ENCODE measurements at regions not wholly inside any gene's neighbourhood (a gene's known extent, or its start where the extent isn't known, plus 50 kb on each side); places are given as distances from the start of the nearest gene placed in this dataset.

DNA sequence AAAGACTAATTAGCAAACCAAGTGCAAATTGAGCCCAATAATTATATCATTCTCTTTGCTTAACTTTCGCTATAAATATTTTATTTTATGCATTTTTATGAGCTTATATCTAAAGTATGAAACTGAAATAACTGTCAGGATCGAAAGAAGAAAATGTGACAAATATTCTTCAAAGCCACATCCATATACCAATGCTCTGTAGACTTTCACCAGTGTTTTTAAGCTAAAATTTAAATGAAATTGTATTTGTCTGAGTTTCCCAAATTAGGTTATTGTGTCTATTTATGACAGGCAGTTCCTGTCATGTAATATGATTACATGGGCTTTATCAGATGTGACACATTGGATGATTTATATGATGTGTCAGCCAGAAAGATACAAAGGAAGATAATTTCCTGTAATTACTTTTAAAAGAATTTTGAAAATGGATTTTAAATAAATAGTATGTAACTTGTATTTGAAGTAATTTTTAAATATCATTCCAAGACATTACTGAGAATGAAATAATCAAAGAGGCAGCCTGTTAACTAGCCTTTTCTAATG, 317.9 kb upstream of the KLF6 start:
- Histone ChIP-seq H3K27ac (ENCODE audit: low read length) (no peak overlapping the region), H3K36me3 (ENCODE audit: control insufficient read depth, insufficient read depth, low read length) (no peaks in the 10 kb centered on the region), H3K4me1 (ENCODE audit: control insufficient read depth, insufficient read depth, low read length) (no peaks in the 10 kb centered on the region), H3K9me3 (ENCODE audit: control insufficient read depth, insufficient read depth, low read length) (peaks cover 2% of the 10 kb centered on the region; the same call in 1 of the 2 replicates), H3K4me3 (ENCODE audit: low read length) (no peak overlapping the region), H3K27me3 (ENCODE audit: control insufficient read depth, insufficient read depth, low read length) (no peaks in the 10 kb centered on the region)
- DNase-seq (ENCODE audit: low read depth, low spot score) = no peak
- no CpG with 5 or more reads among the region's 2 CpGs for WGBS (ENCODE audit: insufficient coverage, insufficient read length)

DNA sequence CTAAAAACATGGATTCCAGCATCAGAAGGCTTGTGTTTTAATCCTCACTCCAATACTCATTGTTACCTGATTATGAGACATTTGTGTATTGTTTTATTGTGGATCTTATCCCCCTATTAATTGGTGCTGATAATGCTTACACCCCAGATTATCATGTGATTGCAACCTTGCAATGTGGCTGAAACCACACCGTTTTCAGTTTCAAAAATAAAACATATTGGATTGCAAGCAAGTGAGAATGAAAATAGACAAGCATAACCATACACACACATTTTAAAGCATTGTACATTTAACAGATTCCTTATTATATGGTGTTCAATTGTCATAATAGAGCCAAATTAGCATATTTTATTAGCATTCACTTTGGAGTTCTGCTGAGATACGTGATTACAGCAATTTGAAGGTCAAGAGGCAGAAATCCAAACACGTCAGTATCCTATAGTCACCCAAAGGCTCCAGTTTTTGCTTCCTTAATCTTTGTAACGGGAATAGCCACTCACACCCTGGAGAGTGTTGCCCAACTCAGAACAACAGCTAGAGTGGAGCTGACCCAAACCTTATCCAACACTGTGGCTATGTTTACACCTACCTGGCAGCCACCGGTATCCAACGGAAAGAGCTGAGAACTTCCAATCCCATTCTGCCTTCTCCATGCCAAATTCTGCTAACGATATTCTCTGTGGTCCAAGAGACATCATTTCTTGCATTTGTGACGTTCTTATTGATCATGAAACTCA, 317.1 kb upstream of the KLF6 start:
- Histone ChIP-seq H3K9me3 (ENCODE audit: control insufficient read depth, insufficient read depth, low read length) (peaks cover 2% of the 10 kb centered on the region; the same call in 1 of the 2 replicates), H3K4me1 (ENCODE audit: control insufficient read depth, insufficient read depth, low read length) (no peaks in the 10 kb centered on the region), H3K27me3 (ENCODE audit: control insufficient read depth, insufficient read depth, low read length) (no peaks in the 10 kb centered on the region), H3K4me3 (ENCODE audit: low read length) (no peak overlapping the region), H3K27ac (ENCODE audit: low read length) (no peak overlapping the region), H3K36me3 (ENCODE audit: control insufficient read depth, insufficient read depth, low read length) (no peaks in the 10 kb centered on the region)
- DNase-seq (ENCODE audit: low read depth, low spot score) = no peak
- WGBS (ENCODE audit: insufficient coverage, insufficient read length) = no CpG with 5 or more reads among the region's 8 CpGs

DNA sequence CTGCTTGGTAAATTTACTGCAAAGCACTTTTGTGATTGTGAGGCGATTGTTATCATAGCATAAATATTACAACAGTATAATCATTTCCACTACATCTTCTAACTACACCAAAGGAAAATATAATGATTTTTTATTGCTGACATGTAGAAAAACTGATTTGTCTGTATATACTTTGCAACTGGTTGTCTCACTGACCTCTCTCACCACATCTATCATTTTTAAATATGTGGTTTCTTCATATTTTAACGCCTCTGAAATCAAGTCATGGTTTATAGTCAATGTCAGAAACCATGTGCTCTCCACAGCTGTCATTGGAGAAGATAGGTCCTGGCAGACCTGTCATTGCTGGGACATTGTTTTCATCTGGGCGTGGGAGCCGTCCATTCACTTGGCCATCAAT, 315.4 kb upstream of the KLF6 start:
- WGBS (ENCODE audit: insufficient coverage, insufficient read length) = no CpG with 5 or more reads among the region's 4 CpGs
- DNase-seq (ENCODE audit: low read depth, low spot score) = no peak
- H3K27ac ChIP-seq (ENCODE audit: low read length) = no peak overlapping the region
- H3K36me3 ChIP-seq (ENCODE audit: control insufficient read depth, insufficient read depth, low read length) = no peaks in the 10 kb centered on the region
- H3K9me3 ChIP-seq (ENCODE audit: control insufficient read depth, insufficient read depth, low read length) = peaks cover 1% of the 10 kb centered on the region; the same call in 1 of the 2 replicates
- no peaks in the 10 kb centered on the region for H3K27me3 ChIP-seq (ENCODE audit: control insufficient read depth, insufficient read depth, low read length)
- no peak overlapping the region for H3K4me3 ChIP-seq (ENCODE audit: low read length)
- no peaks in the 10 kb centered on the region for H3K4me1 ChIP-seq (ENCODE audit: control insufficient read depth, insufficient read depth, low read length)

DNA sequence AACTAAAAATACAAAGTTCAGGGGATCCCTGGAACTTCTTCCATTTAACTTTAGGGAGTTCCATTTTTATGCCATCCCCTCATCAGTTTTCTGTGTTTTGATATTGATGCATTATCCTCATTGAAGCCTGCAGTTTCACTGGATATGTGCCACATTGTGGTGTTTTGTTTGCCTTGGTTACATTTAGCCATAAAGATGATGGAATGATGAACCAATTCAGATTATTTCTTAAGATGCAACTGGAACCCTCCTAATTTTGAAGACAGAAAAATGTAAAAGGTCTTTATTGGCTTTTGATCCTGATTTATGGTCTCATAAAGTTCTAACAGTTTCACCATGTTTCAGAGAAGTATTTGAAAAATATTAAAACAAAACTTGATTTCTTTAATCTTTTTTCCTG, 314.2 kb upstream of the KLF6 start:
- no peak overlapping the region for H3K4me3 ChIP-seq (ENCODE audit: low read length)
- DNase-seq (ENCODE audit: low read depth, low spot score) = no peak
- no peaks in the 10 kb centered on the region for H3K4me1 ChIP-seq (ENCODE audit: control insufficient read depth, insufficient read depth, low read length)
- H3K27me3 ChIP-seq (ENCODE audit: control insufficient read depth, insufficient read depth, low read length) = no peaks in the 10 kb centered on the region
- no peaks in the 10 kb centered on the region for H3K36me3 ChIP-seq (ENCODE audit: control insufficient read depth, insufficient read depth, low read length)
- no peaks in the 10 kb centered on the region for H3K9me3 ChIP-seq (ENCODE audit: control insufficient read depth, insufficient read depth, low read length)
- no peak overlapping the region for H3K27ac ChIP-seq (ENCODE audit: low read length)

DNA sequence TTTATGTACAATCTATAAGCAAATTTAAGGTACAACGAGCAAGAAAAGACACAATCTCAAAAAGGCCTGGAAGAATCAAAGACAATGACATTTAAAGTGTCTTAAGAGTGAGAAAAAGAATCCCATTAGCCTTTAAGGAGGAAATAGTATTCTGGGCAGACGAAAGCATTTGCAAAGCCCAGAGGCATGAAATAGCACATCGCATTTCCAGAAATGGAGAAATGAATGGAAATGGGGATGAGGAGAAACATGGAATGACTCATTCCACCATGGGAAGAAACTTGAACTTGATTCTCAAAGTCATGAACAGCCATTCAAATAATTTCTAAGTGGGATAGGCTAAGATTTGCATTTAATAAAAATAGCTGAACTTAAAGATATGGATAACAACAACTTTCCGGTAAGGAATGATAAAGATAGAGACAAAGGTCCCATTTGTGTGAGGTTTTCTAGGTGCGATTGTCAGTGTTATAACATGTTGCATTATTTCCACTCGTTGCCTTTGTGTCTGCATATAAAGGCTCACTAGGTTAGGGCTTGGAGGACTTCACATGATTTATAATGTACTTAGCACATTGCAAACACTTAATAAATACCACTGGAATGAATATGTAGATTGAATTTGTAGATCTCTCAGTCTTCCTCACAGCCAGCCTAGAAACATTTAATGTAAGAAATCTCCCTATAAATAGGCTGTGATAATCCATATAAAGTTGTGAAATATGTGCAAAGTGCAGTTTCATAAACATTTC, 310.3 kb upstream of the KLF6 start:
- Histone ChIP-seq H3K36me3 (ENCODE audit: control insufficient read depth, insufficient read depth, low read length) (no peaks in the 10 kb centered on the region), H3K9me3 (ENCODE audit: control insufficient read depth, insufficient read depth, low read length) (no peaks in the 10 kb centered on the region)

DNA sequence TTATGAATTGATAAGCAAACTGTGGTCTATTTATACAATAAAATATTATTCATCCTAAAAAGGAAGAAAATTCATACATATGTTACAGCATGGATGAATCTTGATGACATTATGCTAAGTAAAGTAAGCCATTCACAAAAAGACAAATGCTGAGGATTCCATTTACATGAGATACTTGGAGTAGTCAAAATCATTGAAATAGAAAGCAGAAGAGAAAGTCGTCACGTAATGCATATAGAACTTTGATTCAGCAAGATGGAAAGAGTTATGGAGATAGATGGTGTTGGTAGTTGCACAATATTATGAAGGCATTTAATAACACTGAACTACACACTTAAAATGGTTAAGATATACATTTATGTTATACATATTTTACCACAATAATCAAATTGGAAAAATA, 309.7 kb upstream of the KLF6 start:
- H3K4me1 ChIP-seq (ENCODE audit: control insufficient read depth, insufficient read depth, low read length) = no peaks in the 10 kb centered on the region
- H3K27ac ChIP-seq (ENCODE audit: low read length) = no peak overlapping the region
- no peaks in the 10 kb centered on the region for H3K9me3 ChIP-seq (ENCODE audit: control insufficient read depth, insufficient read depth, low read length)
- no peaks in the 10 kb centered on the region for H3K36me3 ChIP-seq (ENCODE audit: control insufficient read depth, insufficient read depth, low read length)
- no peak overlapping the region for H3K4me3 ChIP-seq (ENCODE audit: low read length)
- no CpG with 5 or more reads among the region's 2 CpGs for WGBS (ENCODE audit: insufficient coverage, insufficient read length)
- H3K27me3 ChIP-seq (ENCODE audit: control insufficient read depth, insufficient read depth, low read length) = no peaks in the 10 kb centered on the region
- DNase-seq (ENCODE audit: low read depth, low spot score) = no peak

More for the DNA sequence above, 310.3 kb upstream of the KLF6 start:
- H3K27me3 ChIP-seq (ENCODE audit: control insufficient read depth, insufficient read depth, low read length) = no peaks in the 10 kb centered on the region
- no peak overlapping the region for H3K4me3 ChIP-seq (ENCODE audit: low read length)
- no peak for DNase-seq (ENCODE audit: low read depth, low spot score)
- H3K27ac ChIP-seq (ENCODE audit: low read length) = no peak overlapping the region
- no CpG with 5 or more reads among the region's 6 CpGs for WGBS (ENCODE audit: insufficient coverage, insufficient read length)
- H3K4me1 ChIP-seq (ENCODE audit: control insufficient read depth, insufficient read depth, low read length) = no peaks in the 10 kb centered on the region

DNA sequence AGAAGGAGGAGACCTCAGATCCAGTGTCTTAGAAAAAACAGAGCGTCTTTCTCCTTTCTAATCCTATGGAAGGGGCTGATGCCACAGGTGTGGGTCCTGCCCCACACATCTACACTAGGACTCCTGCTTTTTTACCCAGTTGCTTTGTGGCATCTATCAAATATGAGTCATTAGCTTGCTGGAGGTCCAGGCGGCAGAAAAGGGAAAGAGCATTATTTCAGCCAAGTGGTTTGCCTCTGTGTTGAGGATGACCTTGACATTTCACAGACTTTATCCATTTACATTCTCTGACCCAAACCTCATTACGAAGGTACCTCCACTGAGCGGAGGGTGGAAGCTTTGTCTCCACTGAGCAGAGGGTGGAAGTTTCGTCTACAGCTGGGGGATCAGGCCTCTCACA, 308.4 kb upstream of the KLF6 start:
- WGBS (ENCODE audit: insufficient coverage, insufficient read length) = no CpG with 5 or more reads among the region's 5 CpGs
- H3K4me3 ChIP-seq (ENCODE audit: low read length) = no peak overlapping the region
- DNase-seq (ENCODE audit: low read depth, low spot score) = no peak

DNA sequence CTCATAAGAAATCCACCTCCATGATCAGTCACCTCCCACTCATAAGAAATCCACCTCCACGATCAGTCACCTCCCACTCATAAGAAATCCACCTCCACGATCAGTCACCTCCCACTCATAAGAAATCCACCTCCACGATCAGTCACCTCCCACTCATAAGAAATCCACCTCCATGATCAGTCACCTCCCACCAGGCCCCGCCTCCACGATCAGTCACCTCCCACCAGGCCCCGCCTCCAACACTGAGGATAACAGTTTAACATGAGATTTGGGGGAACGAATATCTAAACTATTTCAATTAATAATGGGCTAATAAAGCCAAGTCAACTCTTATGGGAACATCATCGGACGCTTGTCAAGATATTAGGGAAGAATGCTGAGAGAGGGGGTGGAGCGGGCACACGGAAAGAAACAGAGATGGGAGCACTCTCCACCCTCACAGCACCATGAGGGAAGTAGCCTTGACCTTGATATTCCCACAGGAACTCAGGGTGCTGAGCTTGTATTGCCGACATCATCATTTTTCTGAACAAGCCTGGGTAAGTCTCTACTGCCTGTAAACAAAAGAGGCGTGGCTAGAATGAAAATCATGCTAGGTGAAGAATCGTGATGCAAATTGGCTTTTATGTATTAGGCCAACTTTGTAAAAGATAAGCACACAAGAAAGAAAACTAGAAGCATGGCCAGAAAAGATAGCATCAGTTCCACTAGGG, 303.5 kb upstream of the KLF6 start:
- no CpG with 5 or more reads among the region's 14 CpGs for WGBS (ENCODE audit: insufficient coverage, insufficient read length)

More for the DNA sequence above, 308.4 kb upstream of the KLF6 start:
- Histone ChIP-seq H3K27ac (ENCODE audit: low read length) (no peak overlapping the region), H3K4me1 (ENCODE audit: control insufficient read depth, insufficient read depth, low read length) (no peaks in the 10 kb centered on the region), H3K9me3 (ENCODE audit: control insufficient read depth, insufficient read depth, low read length) (no peaks in the 10 kb centered on the region), H3K27me3 (ENCODE audit: control insufficient read depth, insufficient read depth, low read length) (no peaks in the 10 kb centered on the region), H3K36me3 (ENCODE audit: control insufficient read depth, insufficient read depth, low read length) (no peaks in the 10 kb centered on the region)

DNA sequence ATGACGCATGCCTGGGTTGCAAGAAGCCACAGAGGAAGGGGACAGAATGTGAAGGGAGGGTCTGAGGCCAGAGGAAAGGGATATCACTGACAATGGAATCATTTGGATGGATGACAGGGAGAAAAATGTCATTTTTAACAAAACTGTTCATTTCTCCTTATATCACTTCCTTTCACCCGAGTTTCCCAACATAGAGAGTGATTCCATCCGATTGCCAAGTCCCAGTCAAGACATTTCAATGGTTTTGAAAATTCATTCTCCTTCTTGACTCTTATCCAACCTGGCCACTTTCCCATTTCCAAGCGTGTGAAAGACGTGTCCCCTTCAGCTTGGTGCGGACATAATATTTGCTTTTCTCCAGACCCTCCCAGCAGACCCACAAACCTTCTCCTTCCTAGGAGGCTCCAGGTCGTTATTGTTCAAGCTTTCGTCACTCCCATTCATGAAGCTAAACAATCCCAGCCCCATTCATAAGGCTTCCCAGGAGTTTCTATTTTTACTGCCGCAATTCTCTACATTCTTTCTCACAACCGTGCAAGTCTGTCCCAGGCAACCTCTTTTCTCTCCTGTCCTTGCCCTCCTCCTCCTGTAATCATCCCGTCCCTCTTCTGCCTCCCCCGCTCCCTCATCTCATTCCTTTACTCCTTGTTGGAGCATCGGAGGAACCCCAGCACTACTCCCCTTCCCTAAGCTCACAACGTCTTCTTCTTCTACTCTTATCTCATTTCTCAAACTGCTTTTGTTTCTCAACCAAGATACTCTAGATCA, 301.3 kb upstream of the KLF6 start:
- DNase-seq (ENCODE audit: low read depth, low spot score) = no peak
- H3K4me1 ChIP-seq (ENCODE audit: control insufficient read depth, insufficient read depth, low read length) = no peaks in the 10 kb centered on the region
- no peak overlapping the region for H3K27ac ChIP-seq (ENCODE audit: low read length)
- H3K4me3 ChIP-seq (ENCODE audit: low read length) = no peak overlapping the region
- no peaks in the 10 kb centered on the region for H3K36me3 ChIP-seq (ENCODE audit: control insufficient read depth, insufficient read depth, low read length)
- no peaks in the 10 kb centered on the region for H3K27me3 ChIP-seq (ENCODE audit: control insufficient read depth, insufficient read depth, low read length)
- no peaks in the 10 kb centered on the region for H3K9me3 ChIP-seq (ENCODE audit: control insufficient read depth, insufficient read depth, low read length)
- 100% methylated on average over 1 of the region's 14 CpGs for WGBS (ENCODE audit: insufficient coverage, insufficient read length)

More for the DNA sequence above, 303.5 kb upstream of the KLF6 start:
- Histone ChIP-seq H3K4me1 (ENCODE audit: control insufficient read depth, insufficient read depth, low read length) (no peaks in the 10 kb centered on the region), H3K27ac (ENCODE audit: low read length) (no peak overlapping the region), H3K27me3 (ENCODE audit: control insufficient read depth, insufficient read depth, low read length) (no peaks in the 10 kb centered on the region), H3K36me3 (ENCODE audit: control insufficient read depth, insufficient read depth, low read length) (no peaks in the 10 kb centered on the region), H3K4me3 (ENCODE audit: low read length) (no peak overlapping the region), H3K9me3 (ENCODE audit: control insufficient read depth, insufficient read depth, low read length) (no peaks in the 10 kb centered on the region)
- DNase-seq (ENCODE audit: low read depth, low spot score) = no peak

DNA sequence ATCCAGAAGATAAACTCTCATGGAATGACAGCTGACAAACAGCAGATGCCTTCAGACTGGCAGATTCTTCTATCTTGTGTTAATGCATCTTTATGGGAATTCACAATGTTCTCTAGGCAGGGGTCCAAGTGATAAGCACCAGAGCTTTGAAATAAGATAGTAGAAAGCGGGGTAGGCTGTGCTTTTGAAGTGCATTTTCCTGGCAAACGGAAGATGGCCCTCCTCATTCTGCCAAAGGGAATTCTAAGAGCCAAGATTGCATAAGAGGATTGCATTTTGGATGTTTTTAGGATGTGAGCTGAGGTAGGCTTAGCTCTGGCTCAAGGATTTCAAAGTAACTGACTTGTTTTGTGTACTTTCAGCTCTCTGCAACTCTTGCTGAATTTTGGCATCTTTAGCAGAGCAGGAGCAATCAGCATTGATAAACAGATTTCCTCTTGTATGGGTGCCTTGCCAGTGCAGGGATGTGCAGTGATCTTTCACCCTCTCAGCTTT, 298.5 kb upstream of the KLF6 start:
- no peaks in the 10 kb centered on the region for H3K27me3 ChIP-seq (ENCODE audit: control insufficient read depth, insufficient read depth, low read length)
- H3K36me3 ChIP-seq (ENCODE audit: control insufficient read depth, insufficient read depth, low read length) = no peaks in the 10 kb centered on the region
- no peaks in the 10 kb centered on the region for H3K9me3 ChIP-seq (ENCODE audit: control insufficient read depth, insufficient read depth, low read length)
- H3K27ac ChIP-seq (ENCODE audit: low read length) = no peak overlapping the region
- no peak overlapping the region for H3K4me3 ChIP-seq (ENCODE audit: low read length)
- no peak for DNase-seq (ENCODE audit: low read depth, low spot score)
- no peaks in the 10 kb centered on the region for H3K4me1 ChIP-seq (ENCODE audit: control insufficient read depth, insufficient read depth, low read length)
- WGBS (ENCODE audit: insufficient coverage, insufficient read length) = no CpG with 5 or more reads among the region's 2 CpGs
